ENCODE measurements at regions not wholly inside any gene's neighbourhood (a gene's known extent, or its start where the extent isn't known, plus 50 kb on each side); places are given as distances from the start of the nearest gene placed in this dataset.
A peak's percentile ranks its signal among the peaks of the same experiment; 100 is the strongest.

DNA sequence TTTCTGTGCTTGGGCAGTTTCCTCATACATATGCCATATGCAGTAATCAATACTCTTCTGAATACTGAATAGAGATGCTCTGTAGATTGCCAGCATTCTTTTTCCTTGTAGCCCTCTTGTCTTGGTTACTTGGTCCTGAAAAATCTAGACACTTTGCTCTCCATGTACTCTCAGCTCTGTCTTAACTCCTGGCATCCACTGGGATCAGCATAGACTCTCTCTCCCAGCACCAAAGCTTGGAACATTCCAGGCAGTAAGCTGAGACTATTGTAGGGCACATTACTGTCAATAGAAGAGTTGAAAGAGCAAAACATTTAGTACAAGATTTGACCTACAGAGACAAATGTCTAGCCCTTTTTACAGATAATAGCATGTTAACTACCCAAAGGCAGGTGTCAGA is 1100.3 kb downstream of the TBL1XR1 start:
- ChIA-PET POLR2A (no interaction called here), CTCF (no interaction called here)
- Mint-ChIP-seq H3K36me3 (peaks cover 7% of the 10 kb centered on the region), H3K4me1 (peaks cover 3% of the 10 kb centered on the region), H3K9me3 (peaks cover 14% of the 10 kb centered on the region), H3K27ac (no peak overlapping the region), H3K27me3 (ENCODE audit: low read depth) (no peaks in the 10 kb centered on the region; the same call in 1 of the 2 replicates), H3K4me3 (no peak overlapping the region)
- ATAC-seq (peak; percentile 64), DNase-seq (ENCODE audit: low spot score) (no peak)
- TF ChIP-seq SMAD4 (CRISPR knock-in tag; IDR thresholded peaks at IDR 0.05) (no peak), GTF2I (CRISPR knock-in tag; conservative IDR thresholded peaks at IDR 0.05) (no peak), HMGA2 (CRISPR knock-in tag; IDR thresholded peaks at IDR 0.05) (no peak), ZNF416 (CRISPR knock-in tag; IDR thresholded peaks at IDR 0.05) (no peak), IRF2 (CRISPR knock-in tag; IDR thresholded peaks at IDR 0.05; ENCODE audit: borderline replicate concordance, low read depth) (no peak), CREB1 (CRISPR knock-in tag; IDR thresholded peaks at IDR 0.05) (no peak), SOX15 (CRISPR knock-in tag; IDR thresholded peaks at IDR 0.05) (no peak), RORB (CRISPR knock-in tag; IDR thresholded peaks at IDR 0.05) (no peak), ZNF219 (CRISPR knock-in tag; IDR thresholded peaks at IDR 0.05; ENCODE audit: borderline replicate concordance) (no peak), RELA (CRISPR knock-in tag; IDR thresholded peaks at IDR 0.05; ENCODE audit: borderline replicate concordance) (no peak)
- TF ChIP-seq, protein P1, sequence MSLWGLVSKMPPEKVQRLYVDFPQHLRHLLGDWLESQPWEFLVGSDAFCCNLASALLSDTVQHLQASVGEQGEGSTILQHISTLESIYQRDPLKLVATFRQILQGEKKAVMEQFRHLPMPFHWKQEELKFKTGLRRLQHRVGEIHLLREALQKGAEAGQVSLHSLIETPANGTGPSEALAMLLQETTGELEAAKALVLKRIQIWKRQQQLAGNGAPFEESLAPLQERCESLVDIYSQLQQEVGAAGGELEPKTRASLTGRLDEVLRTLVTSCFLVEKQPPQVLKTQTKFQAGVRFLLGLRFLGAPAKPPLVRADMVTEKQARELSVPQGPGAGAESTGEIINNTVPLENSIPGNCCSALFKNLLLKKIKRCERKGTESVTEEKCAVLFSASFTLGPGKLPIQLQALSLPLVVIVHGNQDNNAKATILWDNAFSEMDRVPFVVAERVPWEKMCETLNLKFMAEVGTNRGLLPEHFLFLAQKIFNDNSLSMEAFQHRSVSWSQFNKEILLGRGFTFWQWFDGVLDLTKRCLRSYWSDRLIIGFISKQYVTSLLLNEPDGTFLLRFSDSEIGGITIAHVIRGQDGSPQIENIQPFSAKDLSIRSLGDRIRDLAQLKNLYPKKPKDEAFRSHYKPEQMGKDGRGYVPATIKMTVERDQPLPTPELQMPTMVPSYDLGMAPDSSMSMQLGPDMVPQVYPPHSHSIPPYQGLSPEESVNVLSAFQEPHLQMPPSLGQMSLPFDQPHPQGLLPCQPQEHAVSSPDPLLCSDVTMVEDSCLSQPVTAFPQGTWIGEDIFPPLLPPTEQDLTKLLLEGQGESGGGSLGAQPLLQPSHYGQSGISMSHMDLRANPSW (CRISPR knock-in tag; conservative IDR thresholded peaks at IDR 0.05; ENCODE audit: low read depth), result no peak
- TF ChIP-seq, protein P2, sequence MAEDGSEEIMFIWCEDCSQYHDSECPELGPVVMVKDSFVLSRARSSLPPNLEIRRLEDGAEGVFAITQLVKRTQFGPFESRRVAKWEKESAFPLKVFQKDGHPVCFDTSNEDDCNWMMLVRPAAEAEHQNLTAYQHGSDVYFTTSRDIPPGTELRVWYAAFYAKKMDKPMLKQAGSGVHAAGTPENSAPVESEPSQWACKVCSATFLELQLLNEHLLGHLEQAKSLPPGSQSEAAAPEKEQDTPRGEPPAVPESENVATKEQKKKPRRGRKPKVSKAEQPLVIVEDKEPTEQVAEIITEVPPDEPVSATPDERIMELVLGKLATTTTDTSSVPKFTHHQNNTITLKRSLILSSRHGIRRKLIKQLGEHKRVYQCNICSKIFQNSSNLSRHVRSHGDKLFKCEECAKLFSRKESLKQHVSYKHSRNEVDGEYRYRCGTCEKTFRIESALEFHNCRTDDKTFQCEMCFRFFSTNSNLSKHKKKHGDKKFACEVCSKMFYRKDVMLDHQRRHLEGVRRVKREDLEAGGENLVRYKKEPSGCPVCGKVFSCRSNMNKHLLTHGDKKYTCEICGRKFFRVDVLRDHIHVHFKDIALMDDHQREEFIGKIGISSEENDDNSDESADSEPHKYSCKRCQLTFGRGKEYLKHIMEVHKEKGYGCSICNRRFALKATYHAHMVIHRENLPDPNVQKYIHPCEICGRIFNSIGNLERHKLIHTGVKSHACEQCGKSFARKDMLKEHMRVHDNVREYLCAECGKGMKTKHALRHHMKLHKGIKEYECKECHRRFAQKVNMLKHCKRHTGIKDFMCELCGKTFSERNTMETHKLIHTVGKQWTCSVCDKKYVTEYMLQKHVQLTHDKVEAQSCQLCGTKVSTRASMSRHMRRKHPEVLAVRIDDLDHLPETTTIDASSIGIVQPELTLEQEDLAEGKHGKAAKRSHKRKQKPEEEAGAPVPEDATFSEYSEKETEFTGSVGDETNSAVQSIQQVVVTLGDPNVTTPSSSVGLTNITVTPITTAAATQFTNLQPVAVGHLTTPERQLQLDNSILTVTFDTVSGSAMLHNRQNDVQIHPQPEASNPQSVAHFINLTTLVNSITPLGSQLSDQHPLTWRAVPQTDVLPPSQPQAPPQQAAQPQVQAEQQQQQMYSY (CRISPR knock-in tag; IDR thresholded peaks at IDR 0.05), result no peak
- TF ChIP-seq, protein P3, sequence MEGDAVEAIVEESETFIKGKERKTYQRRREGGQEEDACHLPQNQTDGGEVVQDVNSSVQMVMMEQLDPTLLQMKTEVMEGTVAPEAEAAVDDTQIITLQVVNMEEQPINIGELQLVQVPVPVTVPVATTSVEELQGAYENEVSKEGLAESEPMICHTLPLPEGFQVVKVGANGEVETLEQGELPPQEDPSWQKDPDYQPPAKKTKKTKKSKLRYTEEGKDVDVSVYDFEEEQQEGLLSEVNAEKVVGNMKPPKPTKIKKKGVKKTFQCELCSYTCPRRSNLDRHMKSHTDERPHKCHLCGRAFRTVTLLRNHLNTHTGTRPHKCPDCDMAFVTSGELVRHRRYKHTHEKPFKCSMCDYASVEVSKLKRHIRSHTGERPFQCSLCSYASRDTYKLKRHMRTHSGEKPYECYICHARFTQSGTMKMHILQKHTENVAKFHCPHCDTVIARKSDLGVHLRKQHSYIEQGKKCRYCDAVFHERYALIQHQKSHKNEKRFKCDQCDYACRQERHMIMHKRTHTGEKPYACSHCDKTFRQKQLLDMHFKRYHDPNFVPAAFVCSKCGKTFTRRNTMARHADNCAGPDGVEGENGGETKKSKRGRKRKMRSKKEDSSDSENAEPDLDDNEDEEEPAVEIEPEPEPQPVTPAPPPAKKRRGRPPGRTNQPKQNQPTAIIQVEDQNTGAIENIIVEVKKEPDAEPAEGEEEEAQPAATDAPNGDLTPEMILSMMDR (IDR thresholded peaks at IDR 0.05), result no peak
- TF ChIP-seq, protein P4, sequence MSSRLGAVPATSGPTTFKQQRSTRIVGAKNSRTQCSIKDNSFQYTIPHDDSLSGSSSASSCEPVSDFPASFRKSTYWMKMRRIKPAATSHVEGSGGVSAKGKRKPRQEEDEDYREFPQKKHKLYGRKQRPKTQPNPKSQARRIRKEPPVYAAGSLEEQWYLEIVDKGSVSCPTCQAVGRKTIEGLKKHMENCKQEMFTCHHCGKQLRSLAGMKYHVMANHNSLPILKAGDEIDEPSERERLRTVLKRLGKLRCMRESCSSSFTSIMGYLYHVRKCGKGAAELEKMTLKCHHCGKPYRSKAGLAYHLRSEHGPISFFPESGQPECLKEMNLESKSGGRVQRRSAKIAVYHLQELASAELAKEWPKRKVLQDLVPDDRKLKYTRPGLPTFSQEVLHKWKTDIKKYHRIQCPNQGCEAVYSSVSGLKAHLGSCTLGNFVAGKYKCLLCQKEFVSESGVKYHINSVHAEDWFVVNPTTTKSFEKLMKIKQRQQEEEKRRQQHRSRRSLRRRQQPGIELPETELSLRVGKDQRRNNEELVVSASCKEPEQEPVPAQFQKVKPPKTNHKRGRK (CRISPR knock-in tag; IDR thresholded peaks at IDR 0.05; ENCODE audit: borderline replicate concordance), result no peak
- TF ChIP-seq, protein P5, sequence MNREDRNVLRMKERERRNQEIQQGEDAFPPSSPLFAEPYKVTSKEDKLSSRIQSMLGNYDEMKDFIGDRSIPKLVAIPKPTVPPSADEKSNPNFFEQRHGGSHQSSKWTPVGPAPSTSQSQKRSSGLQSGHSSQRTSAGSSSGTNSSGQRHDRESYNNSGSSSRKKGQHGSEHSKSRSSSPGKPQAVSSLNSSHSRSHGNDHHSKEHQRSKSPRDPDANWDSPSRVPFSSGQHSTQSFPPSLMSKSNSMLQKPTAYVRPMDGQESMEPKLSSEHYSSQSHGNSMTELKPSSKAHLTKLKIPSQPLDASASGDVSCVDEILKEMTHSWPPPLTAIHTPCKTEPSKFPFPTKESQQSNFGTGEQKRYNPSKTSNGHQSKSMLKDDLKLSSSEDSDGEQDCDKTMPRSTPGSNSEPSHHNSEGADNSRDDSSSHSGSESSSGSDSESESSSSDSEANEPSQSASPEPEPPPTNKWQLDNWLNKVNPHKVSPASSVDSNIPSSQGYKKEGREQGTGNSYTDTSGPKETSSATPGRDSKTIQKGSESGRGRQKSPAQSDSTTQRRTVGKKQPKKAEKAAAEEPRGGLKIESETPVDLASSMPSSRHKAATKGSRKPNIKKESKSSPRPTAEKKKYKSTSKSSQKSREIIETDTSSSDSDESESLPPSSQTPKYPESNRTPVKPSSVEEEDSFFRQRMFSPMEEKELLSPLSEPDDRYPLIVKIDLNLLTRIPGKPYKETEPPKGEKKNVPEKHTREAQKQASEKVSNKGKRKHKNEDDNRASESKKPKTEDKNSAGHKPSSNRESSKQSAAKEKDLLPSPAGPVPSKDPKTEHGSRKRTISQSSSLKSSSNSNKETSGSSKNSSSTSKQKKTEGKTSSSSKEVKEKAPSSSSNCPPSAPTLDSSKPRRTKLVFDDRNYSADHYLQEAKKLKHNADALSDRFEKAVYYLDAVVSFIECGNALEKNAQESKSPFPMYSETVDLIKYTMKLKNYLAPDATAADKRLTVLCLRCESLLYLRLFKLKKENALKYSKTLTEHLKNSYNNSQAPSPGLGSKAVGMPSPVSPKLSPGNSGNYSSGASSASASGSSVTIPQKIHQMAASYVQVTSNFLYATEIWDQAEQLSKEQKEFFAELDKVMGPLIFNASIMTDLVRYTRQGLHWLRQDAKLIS (CRISPR knock-in tag; IDR thresholded peaks at IDR 0.05; ENCODE audit: borderline replicate concordance), result no peak
- TF ChIP-seq, protein P6, sequence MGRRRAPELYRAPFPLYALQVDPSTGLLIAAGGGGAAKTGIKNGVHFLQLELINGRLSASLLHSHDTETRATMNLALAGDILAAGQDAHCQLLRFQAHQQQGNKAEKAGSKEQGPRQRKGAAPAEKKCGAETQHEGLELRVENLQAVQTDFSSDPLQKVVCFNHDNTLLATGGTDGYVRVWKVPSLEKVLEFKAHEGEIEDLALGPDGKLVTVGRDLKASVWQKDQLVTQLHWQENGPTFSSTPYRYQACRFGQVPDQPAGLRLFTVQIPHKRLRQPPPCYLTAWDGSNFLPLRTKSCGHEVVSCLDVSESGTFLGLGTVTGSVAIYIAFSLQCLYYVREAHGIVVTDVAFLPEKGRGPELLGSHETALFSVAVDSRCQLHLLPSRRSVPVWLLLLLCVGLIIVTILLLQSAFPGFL (CRISPR knock-in tag; IDR thresholded peaks at IDR 0.05; ENCODE audit: borderline replicate concordance), result no peak

All from WTC11 (cell line).